PC-3 (cell line): ENCODE measurements at regions not wholly inside any gene's neighbourhood (a gene's known extent, or its start where the extent isn't known, plus 50 kb on each side); places are given as distances from the start of the nearest gene placed in this dataset.

ENCODE experiments used
- ATAC-seq: fragments of 200-7000 bp; cut with Tn5 transposase; 2 replicates; pipeline ENCODE4 v1.9.1; 2020; ENCODE audit warnings: mild to moderate bottlenecking, moderate library complexity
- BruUV-seq: library from RNA; stranded (reverse); fragments of 400-500 nt; replicated peaks from 2 replicates; lab custom pipeline; 2021; lab: Mats Ljungman, UMichigan
- CTCF ChIA-PET: fragments of 300-600 bp; sonication (Branson Sonifier 250); formaldehyde crosslinking; loops from one replicate; lab custom pipeline; 2022; ENCODE audit warnings: antibody characterized with exemption; lab: Charles Lee
- POLR2A ChIA-PET: fragments of 300-600 bp; sonication (Branson Sonifier 250); formaldehyde crosslinking; loops from one replicate; lab custom pipeline; 2022; ENCODE audit warnings: antibody characterized with exemption; ENCODE audit not compliant: unreplicated experiment; lab: Charles Lee
- DNase-seq: peaks from one replicate; pipeline ENCODE4 v3.0.0-alpha.2; 2015
- H2AFZ ChIP-seq: fragments of 300-600 bp; sonication (generic); 2 replicates; pipeline ENCODE4 v1.6.0; 2016; ENCODE audit warnings: antibody characterized with exemption, low read length
- H3F3A ChIP-seq: fragments of 300-600 bp; sonication (generic); one replicate; pipeline ENCODE4 v1.6.0; 2017; ENCODE audit warnings: antibody characterized with exemption, low read length, control low read depth, mild to moderate bottlenecking; ENCODE audit not compliant: unreplicated experiment
- H3K27ac ChIP-seq: fragments of 300-600 bp; sonication (generic); 2 replicates; pipeline ENCODE4 v1.5.1; 2016; ENCODE audit warnings: mild to moderate bottlenecking, low read length
- H3K27me3 ChIP-seq: fragments of 300-600 bp; sonication (generic); 2 replicates; pipeline ENCODE4 v1.6.1; 2016; ENCODE audit warnings: low read length, mixed read lengths
- H3K36me3 ChIP-seq: fragments of 300-600 bp; sonication (generic); 2 replicates; pipeline ENCODE4 v1.6.1; 2016; ENCODE audit warnings: low read depth, mixed run types, low read length, mixed read lengths
- H3K4me1 ChIP-seq: fragments of 300-600 bp; sonication (generic); 2 replicates; pipeline ENCODE4 v1.5.1; 2016; ENCODE audit warnings: low read length; ENCODE audit not compliant: insufficient read depth
- H3K4me2 ChIP-seq: fragments of 300-600 bp; sonication (generic); 2 replicates; pipeline ENCODE4 v1.6.0; 2016; ENCODE audit warnings: low read length
- H3K4me3 ChIP-seq: fragments of 300-600 bp; sonication (generic); 2 replicates; pipeline ENCODE4 v1.5.1; 2016; ENCODE audit warnings: mild to moderate bottlenecking, low read length, mixed read lengths
- H3K79me2 ChIP-seq: fragments of 300-600 bp; sonication (generic); 2 replicates; pipeline ENCODE4 v1.6.1; 2017; ENCODE audit warnings: low read length, mixed read lengths
- H3K9ac ChIP-seq: fragments of 300-600 bp; sonication (generic); 2 replicates; pipeline ENCODE4 v1.6.0; 2016; ENCODE audit warnings: mild to moderate bottlenecking, low read length
- H3K9me2 ChIP-seq: fragments of 300-600 bp; sonication (generic); replicated peaks from 2 replicates; pipeline ENCODE4 v1.6.1; 2016; ENCODE audit warnings: mixed run types, low read length, mixed read lengths
- H3K9me3 ChIP-seq: fragments of 300-600 bp; sonication (generic); 2 replicates; pipeline ENCODE4 v1.6.1; 2016; ENCODE audit warnings: low read length, mixed read lengths
- H4K20me1 ChIP-seq: fragments of 300-600 bp; sonication (generic); 2 replicates; pipeline ENCODE4 v1.6.1; 2016; ENCODE audit warnings: low read length, mixed read lengths
- CTCF ChIP-seq: fragments of 300-600 bp; sonication (generic); conservative IDR thresholded peaks from 2 replicates; pipeline ENCODE4 v1.5.1; 2017; ENCODE audit warnings: antibody characterized with exemption, low read depth, mild to moderate bottlenecking, low read length
- EZH2 ChIP-seq: fragments of 300-600 bp; sonication (generic); IDR thresholded peaks from one replicate; pipeline ENCODE4 v1.6.1; 2017; ENCODE audit warnings: antibody characterized with exemption, mild to moderate bottlenecking, low read length; ENCODE audit not compliant: unreplicated experiment
- EZH2phosphoT487 ChIP-seq: fragments of 300-600 bp; sonication (generic); IDR thresholded peaks from 2 replicates; pipeline ENCODE4 v1.6.1; 2018; ENCODE audit warnings: mild to moderate bottlenecking, antibody characterized with exemption, low read length, borderline replicate concordance
- intact Hi-C: fragments of 100-400 bp; cut with micrococcal nuclease; formaldehyde crosslinking; loops from 2 replicates; pipeline ENCODE4 v1.9.0; 2023

- Histone ChIP-seq H3K79me2 (no peaks in the 10 kb centered on the region), H3K9me2 (no peaks in the 10 kb centered on the region), H3F3A (no peaks in the 10 kb centered on the region), H3K4me3 (no peak overlapping the region), H3K4me2 (no peak overlapping the region), H3K36me3 (no peaks in the 10 kb centered on the region), H3K27ac (no peak overlapping the region), H4K20me1 (no peaks in the 10 kb centered on the region), H2AFZ (no peak overlapping the region), H3K27me3 (no peaks in the 10 kb centered on the region), H3K9ac (no peak overlapping the region), H3K9me3 (no peaks in the 10 kb centered on the region), H3K4me1 (no peaks in the 10 kb centered on the region)
- intact Hi-C loops: no loop called here
- no TSS peak for BruUV-seq
- ChIA-PET CTCF (no interaction called here), POLR2A (no interaction called here)
- DNase-seq: no peak
- TF ChIP-seq CTCF: no peak
- TF ChIP-seq EZH2phosphoT487: no peak
- TF ChIP-seq EZH2: no peak
- ATAC-seq: no peak
Measured at GRCh38 chr19:31018936-31019335, 330.3 kb downstream of the TSHZ3 start.

GRCh38 chr19:31015778-31016177 lies 333.5 kb downstream of the TSHZ3 start:
- Histone ChIP-seq H3K36me3 (no peaks in the 10 kb centered on the region), H3K4me2 (no peak overlapping the region), H3K4me1 (no peaks in the 10 kb centered on the region), H3K79me2 (no peaks in the 10 kb centered on the region), H3F3A (no peaks in the 10 kb centered on the region), H3K9ac (no peak overlapping the region), H3K9me3 (no peaks in the 10 kb centered on the region), H3K27me3 (no peaks in the 10 kb centered on the region), H4K20me1 (no peaks in the 10 kb centered on the region), H3K9me2 (no peaks in the 10 kb centered on the region), H2AFZ (no peak overlapping the region), H3K27ac (no peak overlapping the region), H3K4me3 (no peak overlapping the region)
- intact Hi-C loops: no loop called here
- ChIA-PET CTCF (no interaction called here), POLR2A (no interaction called here)
- no peak for DNase-seq
- no TSS peak for BruUV-seq
- TF ChIP-seq EZH2phosphoT487: no peak
- TF ChIP-seq CTCF: no peak
- TF ChIP-seq EZH2: no peak
- no peak for ATAC-seq

GRCh38 chr19:31014668-31015067 lies 334.6 kb downstream of the TSHZ3 start:
- Histone ChIP-seq H3K4me2 (no peak overlapping the region), H3K9me3 (no peaks in the 10 kb centered on the region), H2AFZ (no peak overlapping the region), H3K9me2 (no peaks in the 10 kb centered on the region), H3K4me1 (no peaks in the 10 kb centered on the region), H3K36me3 (no peaks in the 10 kb centered on the region), H3K4me3 (no peak overlapping the region), H3K9ac (no peak overlapping the region), H3K79me2 (no peaks in the 10 kb centered on the region), H3F3A (no peaks in the 10 kb centered on the region), H3K27me3 (no peaks in the 10 kb centered on the region), H4K20me1 (no peaks in the 10 kb centered on the region), H3K27ac (no peak overlapping the region)
- ATAC-seq (no peak), DNase-seq (no peak)
- no TSS peak for BruUV-seq
- TF ChIP-seq EZH2phosphoT487 (no peak), EZH2 (no peak), CTCF (no peak)
- ChIA-PET CTCF (no interaction called here), POLR2A (no interaction called here)
- intact Hi-C loops: no loop called here
